WI38 (cell line): ENCODE measurements at regions not wholly inside any gene's neighbourhood (a gene's known extent, or its start where the extent isn't known, plus 50 kb on each side); places are given as distances from the start of the nearest gene placed in this dataset.

Source experiments
- H3K4me3 ChIP-seq: 2 replicates; pipeline ENCODE4 v1.5.1; 2011; ENCODE audit warnings: low read depth, mild to moderate bottlenecking, control low read depth, low read length
- CTCF ChIP-seq: IDR thresholded peaks from 2 replicates; pipeline ENCODE4 v1.5.1; 2012; ENCODE audit warnings: low read depth, mild to moderate bottlenecking, control low read depth, low read length

GRCh38 chr3:79843180-79843579 lies 75.4 kb upstream of the ROBO1 start:
- no peak for TF ChIP-seq CTCF
- H3K4me3 ChIP-seq = no peak overlapping the region

GRCh38 chr3:79835701-79836100 lies 67.9 kb upstream of the ROBO1 start:
- no peak for TF ChIP-seq CTCF
- H3K4me3 ChIP-seq = no peak overlapping the region

GRCh38 chr3:79824166-79824565 lies 56.4 kb upstream of the ROBO1 start:
- no peak overlapping the region for H3K4me3 ChIP-seq
- TF ChIP-seq CTCF = no peak

GRCh38 chr3:79822076-79822475 lies 54.3 kb upstream of the ROBO1 start:
- no peak overlapping the region for H3K4me3 ChIP-seq
- no peak for TF ChIP-seq CTCF

GRCh38 chr3:79820089-79820488 lies 52.3 kb upstream of the ROBO1 start:
- no peak for TF ChIP-seq CTCF
- H3K4me3 ChIP-seq = no peak overlapping the region

- TF ChIP-seq CTCF = no peak
- H3K4me3 ChIP-seq = no peak overlapping the region
Observed at GRCh38 chr3:79818015-79818414, 50.2 kb upstream of the ROBO1 start.
